GM23248 (cell line): ENCODE measurements at regions not wholly inside any gene's neighbourhood (a gene's known extent, or its start where the extent isn't known, plus 50 kb on each side); places are given as distances from the start of the nearest gene placed in this dataset.

ENCODE experiments used
- DNase-seq: peaks from one replicate; pipeline ENCODE4 v3.0.0-alpha.2; 2015
- H2AFZ ChIP-seq: fragments of 200-600 bp; sonication (generic); 2 replicates; pipeline ENCODE4 v1.6.1; 2016; ENCODE audit warnings: antibody characterized with exemption
- H3F3A ChIP-seq: fragments of 200-600 bp; sonication (generic); 2 replicates; pipeline ENCODE4 v1.6.1; 2016; ENCODE audit warnings: mild to moderate bottlenecking, antibody characterized with exemption, mixed run types; ENCODE audit not compliant: insufficient read depth
- H3K27ac ChIP-seq: fragments of 200-600 bp; sonication (generic); 2 replicates; pipeline ENCODE4 v1.5.1; 2016; ENCODE audit warnings: mild to moderate bottlenecking
- H3K27me3 ChIP-seq: fragments of 200-600 bp; sonication (generic); replicated peaks from 2 replicates; pipeline ENCODE4 v1.6.1; 2016; ENCODE audit warnings: mild to moderate bottlenecking; ENCODE audit not compliant: insufficient read depth
- H3K36me3 ChIP-seq: fragments of 200-600 bp; sonication (generic); 2 replicates; pipeline ENCODE4 v1.6.1; 2016; ENCODE audit warnings: low read depth, mild to moderate bottlenecking
- H3K4me1 ChIP-seq: fragments of 200-600 bp; sonication (generic); 2 replicates; pipeline ENCODE4 v1.6.1; 2016; ENCODE audit warnings: mild to moderate bottlenecking; ENCODE audit not compliant: insufficient read depth
- H3K4me2 ChIP-seq: fragments of 200-600 bp; sonication (generic); one replicate; pipeline ENCODE4 v1.6.1; 2016; ENCODE audit warnings: mild to moderate bottlenecking; ENCODE audit not compliant: unreplicated experiment
- H3K4me3 ChIP-seq: fragments of 200-600 bp; sonication (generic); 2 replicates; pipeline ENCODE4 v1.5.1; 2016; ENCODE audit warnings: mild to moderate bottlenecking
- H3K79me2 ChIP-seq: fragments of 200-600 bp; sonication (generic); 2 replicates; pipeline ENCODE4 v1.6.1; 2016; ENCODE audit warnings: mild to moderate bottlenecking; ENCODE audit not compliant: insufficient read depth
- H3K9ac ChIP-seq: fragments of 200-600 bp; sonication (generic); 2 replicates; pipeline ENCODE4 v1.6.1; 2016; ENCODE audit warnings: mild to moderate bottlenecking
- H3K9me2 ChIP-seq: fragments of 200-600 bp; sonication (generic); 2 replicates; pipeline ENCODE4 v1.6.1; 2016; ENCODE audit warnings: mixed run types, mild to moderate bottlenecking, moderate library complexity; ENCODE audit not compliant: insufficient read depth
- H3K9me3 ChIP-seq: fragments of 200-600 bp; sonication (generic); one replicate; pipeline ENCODE4 v1.6.1; 2017; ENCODE audit warnings: low read depth
- H4K20me1 ChIP-seq: fragments of 200-600 bp; sonication (generic); 2 replicates; pipeline ENCODE4 v1.6.0; 2016; ENCODE audit not compliant: insufficient read depth
- EZH2 ChIP-seq: fragments of 200-600 bp; sonication (generic); IDR thresholded peaks from 2 replicates; pipeline ENCODE4 v1.6.1; 2018; ENCODE audit warnings: antibody characterized with exemption, mild to moderate bottlenecking; ENCODE audit not compliant: insufficient read depth, poor library complexity, severe bottlenecking
- EZH2phosphoT487 ChIP-seq: fragments of 200-600 bp; sonication (generic); IDR thresholded peaks from 2 replicates; pipeline ENCODE4 v1.6.1; 2018; ENCODE audit warnings: antibody characterized with exemption, moderate library complexity, mild to moderate bottlenecking, low read depth; ENCODE audit not compliant: insufficient read depth
- WGBS, 2 experiments: methylation state at CpG; one replicate each; pipeline ENCODE4 v1.1.6; 2015 to 2017; ENCODE audit warnings: low lambda C conversion rate in 2 of 2, low coverage in 1 of 2; ENCODE audit errors: missing lambda C conversion rate in 2 of 2; 5-methylcytosine and 5-hydroxymethylcytosine counted together
- in situ Hi-C: fragments of 300-500 bp; cut with MboI; formaldehyde crosslinking; loops from 2 replicates; pipeline ENCODE4 v1.15.0; 2020

- no peaks in the 10 kb centered on the region for H3K36me3 ChIP-seq
- WGBS, 2 experiments: 78 to 80% methylated on average over 14 of the region's 14 CpGs
- no peak overlapping the region for H3K27ac ChIP-seq
- peaks cover 13% of the 10 kb centered on the region for H3K27me3 ChIP-seq
- in situ Hi-C loops: no loop called here
- no peaks in the 10 kb centered on the region for H3K9me3 ChIP-seq
- H3F3A ChIP-seq: no peaks in the 10 kb centered on the region
- H4K20me1 ChIP-seq: no peaks in the 10 kb centered on the region
- TF ChIP-seq EZH2: no peak
- no peak for TF ChIP-seq EZH2phosphoT487
- no peaks in the 10 kb centered on the region for H3K4me1 ChIP-seq
- no peak overlapping the region for H2AFZ ChIP-seq
- no peak overlapping the region for H3K4me3 ChIP-seq
- H3K9me2 ChIP-seq: no peaks in the 10 kb centered on the region
- no peaks in the 10 kb centered on the region for H3K79me2 ChIP-seq
- no peak overlapping the region for H3K9ac ChIP-seq
- no peak overlapping the region for H3K4me2 ChIP-seq
- DNase-seq: no peak
Measured at GRCh38 chr15:69810431-69811354, 287.0 kb downstream of the TLE3 start.

DNA sequence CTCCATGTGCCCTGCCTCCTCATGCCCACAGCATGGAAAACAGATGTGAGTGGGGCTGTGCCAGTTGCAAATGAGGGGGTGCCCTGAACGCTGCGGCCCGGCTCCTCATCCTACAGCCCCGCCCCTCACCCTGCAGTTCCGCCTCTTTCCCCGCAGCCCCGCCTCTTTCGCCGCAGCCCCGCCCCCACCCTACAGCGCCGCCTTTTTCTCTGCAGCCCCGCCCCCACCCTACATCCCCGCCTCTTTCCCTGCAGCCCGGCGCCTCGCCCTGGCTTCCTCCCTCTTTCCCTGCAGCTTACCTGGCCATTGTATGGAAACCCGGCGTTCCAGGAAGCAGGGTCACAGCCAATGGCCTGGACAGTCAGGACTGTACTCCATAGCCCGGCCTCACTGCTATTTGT lies 284.9 kb downstream of the TLE3 start:
- no peak overlapping the region for H3K9ac ChIP-seq
- no peak overlapping the region for H3K4me2 ChIP-seq
- no peaks in the 10 kb centered on the region for H3K9me3 ChIP-seq
- no peaks in the 10 kb centered on the region for H4K20me1 ChIP-seq
- no peak overlapping the region for H3K4me3 ChIP-seq
- DNase-seq: peak; percentile 6
- WGBS, 2 experiments: 32 to 40% methylated on average over 9 to 20 of the region's 20 CpGs
- peaks cover 17% of the 10 kb centered on the region for H3K27me3 ChIP-seq
- in situ Hi-C loops: no loop called here
- H3K4me1 ChIP-seq: no peaks in the 10 kb centered on the region
- H3K79me2 ChIP-seq: no peaks in the 10 kb centered on the region
- no peak overlapping the region for H3K27ac ChIP-seq
- H2AFZ ChIP-seq: no peak overlapping the region
- no peak for TF ChIP-seq EZH2
- no peak for TF ChIP-seq EZH2phosphoT487
- H3K9me2 ChIP-seq: no peaks in the 10 kb centered on the region
- H3F3A ChIP-seq: no peaks in the 10 kb centered on the region
- H3K36me3 ChIP-seq: no peaks in the 10 kb centered on the region

DNA sequence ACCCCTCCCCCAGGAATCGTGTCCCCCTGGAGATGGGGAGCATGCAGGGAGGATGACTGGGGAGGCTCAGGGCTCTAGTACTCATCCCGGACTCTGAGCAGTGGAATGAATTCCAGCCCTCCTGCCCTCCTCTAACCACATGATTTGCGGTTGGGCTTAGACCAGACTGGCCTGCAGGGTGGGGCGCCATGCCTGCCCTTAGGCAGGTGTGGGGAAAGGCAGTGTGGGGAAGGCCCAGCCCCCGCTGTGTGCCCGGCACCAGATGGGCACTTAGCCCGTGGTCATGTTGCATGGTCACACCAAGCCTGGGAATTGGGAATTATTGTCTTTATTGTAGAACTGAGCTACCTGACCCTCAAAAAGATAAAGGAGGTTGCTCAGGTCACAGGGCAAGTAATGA lies 283.8 kb downstream of the TLE3 start:
- no peaks in the 10 kb centered on the region for H3K4me1 ChIP-seq
- in situ Hi-C loops: no loop called here
- H3K9me3 ChIP-seq: no peaks in the 10 kb centered on the region
- no peak overlapping the region for H3K9ac ChIP-seq
- no peaks in the 10 kb centered on the region for H3K36me3 ChIP-seq
- H4K20me1 ChIP-seq: no peaks in the 10 kb centered on the region
- H3K79me2 ChIP-seq: no peaks in the 10 kb centered on the region
- H3K27me3 ChIP-seq: peaks cover 25% of the 10 kb centered on the region
- H3K4me3 ChIP-seq: no peak overlapping the region
- no peaks in the 10 kb centered on the region for H3F3A ChIP-seq
- 82 to 83% methylated on average over 7 of the region's 7 CpGs for WGBS, 2 experiments
- H2AFZ ChIP-seq: no peak overlapping the region
- TF ChIP-seq EZH2phosphoT487 (no peak), EZH2 (no peak)
- no peak overlapping the region for H3K4me2 ChIP-seq
- no peak for DNase-seq
- no peak overlapping the region for H3K27ac ChIP-seq
- H3K9me2 ChIP-seq: no peaks in the 10 kb centered on the region

DNA sequence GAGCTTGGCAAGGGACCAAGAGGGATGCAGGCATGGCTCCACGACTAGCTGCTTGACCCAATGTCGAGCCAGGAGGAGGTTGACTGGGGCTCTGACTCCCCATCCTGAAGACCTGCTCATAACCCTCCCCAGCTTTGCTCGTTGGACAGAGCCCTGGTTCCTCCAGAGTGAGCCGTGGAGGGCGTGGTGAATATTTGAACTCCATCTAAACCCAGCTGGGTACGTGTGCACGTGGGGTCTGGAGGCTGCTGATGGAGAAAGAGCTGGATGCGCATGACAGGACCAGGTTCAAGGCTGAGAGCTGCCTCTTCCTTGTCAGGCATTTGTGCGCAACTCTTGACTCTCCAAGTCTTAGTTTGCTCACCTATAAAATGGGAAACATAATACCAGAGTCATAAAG lies 282.8 kb downstream of the TLE3 start:
- Histone ChIP-seq H3K4me2 (no peak overlapping the region), H3K9me2 (no peaks in the 10 kb centered on the region), H3K27ac (no peak overlapping the region), H4K20me1 (no peaks in the 10 kb centered on the region), H3K4me3 (no peak overlapping the region), H3K79me2 (no peaks in the 10 kb centered on the region), H3K27me3 (peaks cover 27% of the 10 kb centered on the region), H2AFZ (no peak overlapping the region), H3K36me3 (no peaks in the 10 kb centered on the region), H3K4me1 (no peaks in the 10 kb centered on the region), H3K9me3 (no peaks in the 10 kb centered on the region), H3K9ac (no peak overlapping the region), H3F3A (no peaks in the 10 kb centered on the region)
- no peak for DNase-seq
- 78 to 79% methylated on average over 9 of the region's 9 CpGs for WGBS, 2 experiments
- no peak for TF ChIP-seq EZH2
- TF ChIP-seq EZH2phosphoT487: no peak
- in situ Hi-C loops: no loop called here
